IMR-90 (cell line): ENCODE measurements at regions not wholly inside any gene's neighbourhood (a gene's known extent, or its start where the extent isn't known, plus 50 kb on each side); places are given as distances from the start of the nearest gene placed in this dataset.

ENCODE experiments used
- ATAC-seq: fragments of 200-7000 bp; cut with Tn5 transposase; 2 replicates; pipeline ENCODE4 v1.9.1; 2020; ENCODE audit warnings: low read depth, mild to moderate bottlenecking, moderate library complexity
- BruUV-seq: library from RNA; stranded (reverse); fragments of 400-500 nt; replicated peaks from 2 replicates; lab custom pipeline; 2021; lab: Mats Ljungman, UMichigan
- CTCF ChIA-PET: fragments of 300-600 bp; formaldehyde crosslinking; extraction: SDS; loops from one replicate; lab custom pipeline; 2021; ENCODE audit warnings: antibody characterized with exemption; lab: Yijun Ruan, JAX
- POLR2A ChIA-PET: fragments of 300-600 bp; sonication (Branson Sonifier 250); formaldehyde crosslinking; loops from one replicate; lab custom pipeline; 2022; ENCODE audit warnings: antibody characterized with exemption; ENCODE audit not compliant: unreplicated experiment; lab: Charles Lee
- DNase-seq: peaks from one replicate; pipeline ENCODE4 v3.0.0; 2013
- H2AFZ ChIP-seq: replicated peaks from 2 replicates; pipeline ENCODE3; 2013; ENCODE audit warnings: low read length, mild to moderate bottlenecking; ENCODE audit not compliant: poor library complexity
- H2AK5ac ChIP-seq: 2 replicates; pipeline ENCODE4 v1.6.1; 2013; ENCODE audit warnings: low read depth, low read length, inconsistent platforms
- H2AK9ac ChIP-seq: replicated peaks from 2 replicates; pipeline ENCODE3; 2013; ENCODE audit warnings: mild to moderate bottlenecking, low read depth, low read length, moderate library complexity; ENCODE audit not compliant: poor library complexity
- H2BK120ac ChIP-seq: 2 replicates; pipeline ENCODE4 v1.6.1; 2013; ENCODE audit warnings: low read depth, low read length, inconsistent platforms
- H2BK15ac ChIP-seq: 3 replicates; pipeline ENCODE4 v1.6.1; 2013; ENCODE audit warnings: low read depth, low read length, inconsistent platforms
- H2BK20ac ChIP-seq: 2 replicates; pipeline ENCODE4 v1.6.1; 2013; ENCODE audit warnings: low read depth, mild to moderate bottlenecking, inconsistent platforms, low read length, moderate library complexity
- H2BK5ac ChIP-seq: 2 replicates; pipeline ENCODE4 v1.6.1; 2013; ENCODE audit warnings: mild to moderate bottlenecking, low read depth, low read length, inconsistent platforms; ENCODE audit not compliant: poor library complexity, severe bottlenecking
- H3K14ac ChIP-seq: replicated peaks from 2 replicates; pipeline ENCODE4 v1.6.1; 2013; ENCODE audit warnings: low read depth, low read length, inconsistent platforms
- H3K18ac ChIP-seq: 2 replicates; pipeline ENCODE4 v1.6.1; 2013; ENCODE audit warnings: low read depth, low read length, control low read depth
- H3K23ac ChIP-seq: 2 replicates; pipeline ENCODE4 v1.6.1; 2013; ENCODE audit warnings: low read depth, low read length, inconsistent platforms
- H3K27ac ChIP-seq: 2 replicates; pipeline ENCODE4 v1.5.1; 2013; ENCODE audit warnings: mild to moderate bottlenecking, control low read depth, low read length; ENCODE audit not compliant: insufficient read depth
- H3K27me3 ChIP-seq: 2 replicates; pipeline ENCODE4 v1.6.1; 2013; ENCODE audit warnings: low read length; ENCODE audit not compliant: control insufficient read depth, insufficient read depth
- H3K36me3 ChIP-seq: 2 replicates; pipeline ENCODE4 v1.6.1; 2013; ENCODE audit warnings: low read length, mixed read lengths; ENCODE audit not compliant: control insufficient read depth, insufficient read depth
- H3K4ac ChIP-seq: 2 replicates; pipeline ENCODE4 v1.6.1; 2013; ENCODE audit warnings: low read depth, low read length, inconsistent platforms
- H3K4me1 ChIP-seq: 2 replicates; pipeline ENCODE4 v1.6.1; 2013; ENCODE audit warnings: low read length, mixed read lengths; ENCODE audit not compliant: control insufficient read depth, insufficient read depth
- H3K4me2 ChIP-seq: 2 replicates; pipeline ENCODE4 v1.6.1; 2013; ENCODE audit warnings: low read depth, mild to moderate bottlenecking, control low read depth, low read length, moderate library complexity
- H3K4me3 ChIP-seq: 2 replicates; pipeline ENCODE4 v1.5.1; 2013; ENCODE audit warnings: low read depth, mild to moderate bottlenecking, control low read depth, low read length, moderate library complexity; ENCODE audit not compliant: insufficient read depth
- H3K56ac ChIP-seq: 2 replicates; pipeline ENCODE4 v1.6.1; 2013; ENCODE audit warnings: low read length, inconsistent platforms; ENCODE audit not compliant: insufficient read depth; ENCODE audit errors: extremely low read depth
- H3K79me1 ChIP-seq, 2 experiments: 2 replicates each; pipeline ENCODE4 v1.6.1; 2013; ENCODE audit warnings: low read length in 2 of 2, inconsistent platforms in 1 of 2, low read depth in 1 of 2
- H3K9ac ChIP-seq: 2 replicates; pipeline ENCODE4 v1.6.1; 2013; ENCODE audit warnings: low read depth, low read length, control low read depth
- H3K9me1 ChIP-seq: 2 replicates; pipeline ENCODE4 v1.6.1; 2013; ENCODE audit warnings: low read length, inconsistent platforms; ENCODE audit not compliant: insufficient read depth
- H3K9me3 ChIP-seq: 2 replicates; pipeline ENCODE4 v1.6.1; 2013; ENCODE audit warnings: low read length; ENCODE audit not compliant: control insufficient read depth, insufficient read depth
- H4K20me1 ChIP-seq: 2 replicates; pipeline ENCODE4 v1.6.1; 2013; ENCODE audit warnings: low read length, inconsistent platforms; ENCODE audit not compliant: insufficient read depth
- H4K5ac ChIP-seq: 2 replicates; pipeline ENCODE4 v1.6.1; 2013; ENCODE audit warnings: mild to moderate bottlenecking, low read depth, low read length, control low read depth
- H4K8ac ChIP-seq, 2 experiments: 2 replicates each; pipeline ENCODE4 v1.6.1; 2013; ENCODE audit warnings: low read depth in 2 of 2, low read length in 2 of 2, control low read depth in 1 of 2, inconsistent platforms in 1 of 2
- H4K91ac ChIP-seq: 2 replicates; pipeline ENCODE4 v1.6.1; 2013; ENCODE audit warnings: low read depth, low read length, inconsistent platforms; ENCODE audit not compliant: insufficient read depth
- BHLHE40 ChIP-seq: fragments of 150-350 bp; IDR thresholded peaks from 2 replicates; pipeline ENCODE4 v1.6.1; 2016; ENCODE audit warnings: mild to moderate bottlenecking, low read depth, low read length
- CEBPB ChIP-seq: IDR thresholded peaks from 2 replicates; pipeline ENCODE4 v1.6.1; 2012; ENCODE audit warnings: low read depth, low read length, improper control_type of control experiment
- CHD1 ChIP-seq: IDR thresholded peaks from 2 replicates; pipeline ENCODE4 v1.6.1; 2012; ENCODE audit warnings: low read depth, low read length, improper control_type of control experiment
- CTCF ChIP-seq: conservative IDR thresholded peaks from 2 replicates; pipeline ENCODE4 v1.5.1; 2012; ENCODE audit warnings: mild to moderate bottlenecking, low read depth, low read length, improper control_type of control experiment
- FOS ChIP-seq: fragments of 150-350 bp; IDR thresholded peaks from 2 replicates; pipeline ENCODE4 v1.6.1; 2016; ENCODE audit warnings: low read depth, low read length
- MAFK ChIP-seq: IDR thresholded peaks from 2 replicates; pipeline ENCODE4 v1.6.1; 2012; ENCODE audit warnings: low read depth, low read length, improper control_type of control experiment
- MAZ ChIP-seq: IDR thresholded peaks from 2 replicates; pipeline ENCODE4 v1.6.1; 2012; ENCODE audit warnings: low read depth, mild to moderate bottlenecking, low read length, improper control_type of control experiment, moderate library complexity, borderline replicate concordance
- MXI1 ChIP-seq: IDR thresholded peaks from 2 replicates; pipeline ENCODE4 v1.6.1; 2012; ENCODE audit warnings: low read depth, mild to moderate bottlenecking, low read length, moderate library complexity, borderline replicate concordance
- NFE2L2 ChIP-seq: fragments of 150-350 bp; IDR thresholded peaks from 2 replicates; pipeline ENCODE4 v1.6.1; 2016; ENCODE audit warnings: low read depth, mild to moderate bottlenecking, low read length
- POLR2A ChIP-seq: IDR thresholded peaks from 2 replicates; pipeline ENCODE4 v1.6.1; 2012; ENCODE audit warnings: mild to moderate bottlenecking, low read depth, low read length
- RAD21 ChIP-seq: IDR thresholded peaks from 2 replicates; pipeline ENCODE4 v1.6.1; 2012; ENCODE audit warnings: low read length, improper control_type of control experiment
- RCOR1 ChIP-seq: IDR thresholded peaks from 2 replicates; pipeline ENCODE4 v1.6.1; 2012; ENCODE audit warnings: mild to moderate bottlenecking, low read length, improper control_type of control experiment; ENCODE audit not compliant: insufficient replicate concordance
- RFX5 ChIP-seq: IDR thresholded peaks from 2 replicates; pipeline ENCODE4 v1.8.0; 2012; ENCODE audit warnings: low read depth, mild to moderate bottlenecking, low read length, moderate library complexity
- SMC3 ChIP-seq: fragments of 150-350 bp; IDR thresholded peaks from 2 replicates; pipeline ENCODE4 v1.6.1; 2016; ENCODE audit warnings: low read depth, mild to moderate bottlenecking, antibody characterized with exemption, low read length, moderate library complexity
- WGBS, 2 experiments: methylation state at CpG; one replicate each; pipeline versions ENCODE4 v1.1.5 to v1.1.7; 2013; ENCODE audit warnings: missing lambda C conversion rate in 2 of 2; ENCODE audit not compliant: insufficient read length in 1 of 2; ENCODE audit errors: extremely low coverage in 2 of 2; 5-methylcytosine and 5-hydroxymethylcytosine counted together
- dilution Hi-C: fragments of 300-500 bp; cut with HindIII; formaldehyde crosslinking; loops from one replicate; pipeline ENCODE4 v1.14.3; 2018; ENCODE audit warnings: low sequenced_read_pairs; ENCODE audit not compliant: unreplicated experiment
- in situ Hi-C: fragments of 300-500 bp; cut with MboI; formaldehyde crosslinking; loops from 3 replicates; pipeline ENCODE4 v1.14.3; 2019; ENCODE audit warnings: low sequenced_read_pairs, inconsistent platforms, mixed read lengths
- intact Hi-C: fragments of 100-400 bp; cut with micrococcal nuclease; formaldehyde crosslinking; loops from 2 replicates; pipeline ENCODE4 v1.10.0; 2022
- TF ChIP-seq, protein P1 (sequence below): fragments of 150-350 bp; IDR thresholded peaks from 2 replicates; pipeline ENCODE4 v1.6.1; 2017; ENCODE audit warnings: mild to moderate bottlenecking, antibody characterized with exemption, low read length, low read depth
- TF ChIP-seq, protein P2 (sequence below): fragments of 150-350 bp; IDR thresholded peaks from 2 replicates; pipeline ENCODE4 v1.6.1; 2016; ENCODE audit warnings: low read depth, mild to moderate bottlenecking, low read length, moderate library complexity, borderline replicate concordance

DNA sequence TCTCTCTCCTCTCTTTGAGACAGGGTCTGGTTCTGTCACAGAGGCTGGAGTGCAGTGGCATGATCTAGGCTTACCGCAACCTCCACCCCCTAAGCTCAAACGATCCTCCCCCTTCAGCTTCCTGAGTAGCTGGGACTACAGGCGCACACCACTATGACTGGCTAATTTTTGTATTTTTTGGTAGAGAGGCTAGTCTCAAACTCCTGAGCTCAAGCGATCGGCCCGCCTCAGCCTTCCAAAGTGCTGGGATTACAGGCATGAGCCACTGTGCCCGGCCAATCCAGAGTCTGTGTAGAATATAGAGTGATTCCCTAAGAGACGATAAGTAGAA lies 65.8 kb upstream of the RPH3AL start:
- no CpG with 5 or more reads among the region's 8 CpGs for WGBS, 2 experiments
- H3K79me1 ChIP-seq, result no peaks in the 10 kb centered on the region
- H3K36me3 ChIP-seq, result no peaks in the 10 kb centered on the region; the same call in 1 of the 2 replicates
- H4K20me1 ChIP-seq, result no peaks in the 10 kb centered on the region
- no peak overlapping the region for H3K23ac ChIP-seq
- H2AK5ac ChIP-seq, result no peak overlapping the region
- no peak overlapping the region for H3K4me3 ChIP-seq
- H3K9ac ChIP-seq, result no peak overlapping the region
- no peak overlapping the region for H4K5ac ChIP-seq
- H2BK5ac ChIP-seq, result no peak overlapping the region
- H3K27me3 ChIP-seq, result no peaks in the 10 kb centered on the region
- dilution Hi-C loops, result no loop called here
- H3K9me3 ChIP-seq, result peaks cover 2% of the 10 kb centered on the region; the same call in 1 of the 2 replicates
- CTCF ChIA-PET, result interaction anchor here (0.5 kb wide), 1 partner anchor 339 kb away, joined by 4 read pairs; no protein-coding TSS in a partner anchor
- TF ChIP-seq NFE2L2 (no peak), SMC3 (no peak), CTCF (no peak), FOS (no peak), CEBPB (no peak), MXI1 (no peak), CHD1 (no peak), RCOR1 (no peak), MAZ (no peak), RFX5 (no peak), RAD21 (no peak), POLR2A (no peak), MAFK (no peak), BHLHE40 (no peak)
- TF ChIP-seq, protein P1, sequence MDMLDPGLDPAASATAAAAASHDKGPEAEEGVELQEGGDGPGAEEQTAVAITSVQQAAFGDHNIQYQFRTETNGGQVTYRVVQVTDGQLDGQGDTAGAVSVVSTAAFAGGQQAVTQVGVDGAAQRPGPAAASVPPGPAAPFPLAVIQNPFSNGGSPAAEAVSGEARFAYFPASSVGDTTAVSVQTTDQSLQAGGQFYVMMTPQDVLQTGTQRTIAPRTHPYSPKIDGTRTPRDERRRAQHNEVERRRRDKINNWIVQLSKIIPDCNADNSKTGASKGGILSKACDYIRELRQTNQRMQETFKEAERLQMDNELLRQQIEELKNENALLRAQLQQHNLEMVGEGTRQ, result no peak
- TF ChIP-seq, protein P2, sequence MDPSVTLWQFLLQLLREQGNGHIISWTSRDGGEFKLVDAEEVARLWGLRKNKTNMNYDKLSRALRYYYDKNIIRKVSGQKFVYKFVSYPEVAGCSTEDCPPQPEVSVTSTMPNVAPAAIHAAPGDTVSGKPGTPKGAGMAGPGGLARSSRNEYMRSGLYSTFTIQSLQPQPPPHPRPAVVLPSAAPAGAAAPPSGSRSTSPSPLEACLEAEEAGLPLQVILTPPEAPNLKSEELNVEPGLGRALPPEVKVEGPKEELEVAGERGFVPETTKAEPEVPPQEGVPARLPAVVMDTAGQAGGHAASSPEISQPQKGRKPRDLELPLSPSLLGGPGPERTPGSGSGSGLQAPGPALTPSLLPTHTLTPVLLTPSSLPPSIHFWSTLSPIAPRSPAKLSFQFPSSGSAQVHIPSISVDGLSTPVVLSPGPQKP, result no peak
- H3K9me1 ChIP-seq, result peaks cover 2% of the 10 kb centered on the region; the same call in 1 of the 2 replicates
- no peak overlapping the region for H2AFZ ChIP-seq
- H2AK9ac ChIP-seq, result no peak overlapping the region
- H2BK120ac ChIP-seq, result no peak overlapping the region
- no peak overlapping the region for H3K14ac ChIP-seq
- DNase-seq (no peak), ATAC-seq (no peak)
- H2BK15ac ChIP-seq, result no peak overlapping the region
- H3K4ac ChIP-seq, result no peak overlapping the region
- no TSS peak for BruUV-seq
- in situ Hi-C loops, result no loop called here
- no peak overlapping the region for H3K56ac ChIP-seq
- H3K4me2 ChIP-seq, result no peak overlapping the region
- no peak overlapping the region for H4K91ac ChIP-seq
- H4K8ac ChIP-seq, result no peak overlapping the region
- H2BK20ac ChIP-seq, result no peak overlapping the region
- intact Hi-C loops, result no loop called here
- no peak overlapping the region for H3K18ac ChIP-seq
- no peaks in the 10 kb centered on the region for H3K4me1 ChIP-seq
- H3K27ac ChIP-seq, result no peak overlapping the region
- POLR2A ChIA-PET, result no interaction called here
